GM21529 (cell line): ENCODE measurements at regions not wholly inside any gene's neighbourhood (a gene's known extent, or its start where the extent isn't known, plus 50 kb on each side); places are given as distances from the start of the nearest gene placed in this dataset.

Source experiments
- ATAC-seq: cut with Tn5 transposase; IDR thresholded peaks from one replicate; pipeline ENCODE4 v1.9.1; 2021; ENCODE audit not compliant: unreplicated experiment

GRCh38 chr9:126235336-126236243 is 91.0 kb upstream of the MVB12B start:
- ATAC-seq = no peak

DNA sequence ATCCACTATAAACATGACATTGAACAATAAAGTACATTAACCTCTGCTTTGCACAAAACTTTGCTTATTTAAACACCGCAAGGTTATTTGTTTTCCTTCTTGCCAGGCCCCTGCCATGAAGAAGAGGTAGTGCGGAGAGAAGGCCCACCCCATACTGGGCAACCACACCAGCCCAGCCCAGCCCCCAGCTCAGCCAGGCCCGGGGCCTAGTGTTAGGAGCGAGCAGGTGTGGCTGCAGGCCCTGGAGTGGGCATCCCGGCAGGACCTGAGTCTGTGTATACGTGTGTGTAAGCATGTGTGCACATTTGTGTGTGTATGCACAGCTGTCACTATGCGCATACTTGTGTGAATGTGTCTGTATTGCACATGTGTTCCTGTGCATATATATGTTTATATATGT is 90.4 kb upstream of the MVB12B start:
- no peak for ATAC-seq

DNA sequence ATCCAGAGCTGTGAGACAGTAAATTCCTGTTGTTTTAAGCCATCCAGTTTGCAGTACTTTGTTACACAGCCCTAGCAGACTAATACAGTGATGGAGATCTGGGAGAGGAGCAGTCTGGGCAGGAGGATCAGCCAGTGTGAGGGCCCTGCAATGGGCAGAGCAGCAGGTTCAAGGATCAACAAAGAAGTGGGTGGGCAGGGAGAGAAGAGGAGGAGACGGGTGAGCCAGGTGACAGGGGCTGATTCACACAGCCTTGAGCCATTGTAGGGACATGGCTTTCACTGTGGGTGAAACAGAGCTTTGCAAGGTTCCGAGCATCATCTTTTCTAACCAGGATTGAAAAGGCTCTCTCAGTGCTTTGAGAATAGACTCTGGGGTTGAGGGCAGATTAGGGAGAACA is 88.2 kb upstream of the MVB12B start:
- ATAC-seq = no peak

- no peak for ATAC-seq
Measured at GRCh38 chr9:126239515-126239914, 87.1 kb upstream of the MVB12B start.

- ATAC-seq = no peak
Measured at GRCh38 chr9:126240835-126241234, 85.8 kb upstream of the MVB12B start.

- no peak for ATAC-seq
Measured at GRCh38 chr9:126248680-126249079, 77.9 kb upstream of the MVB12B start.

DNA sequence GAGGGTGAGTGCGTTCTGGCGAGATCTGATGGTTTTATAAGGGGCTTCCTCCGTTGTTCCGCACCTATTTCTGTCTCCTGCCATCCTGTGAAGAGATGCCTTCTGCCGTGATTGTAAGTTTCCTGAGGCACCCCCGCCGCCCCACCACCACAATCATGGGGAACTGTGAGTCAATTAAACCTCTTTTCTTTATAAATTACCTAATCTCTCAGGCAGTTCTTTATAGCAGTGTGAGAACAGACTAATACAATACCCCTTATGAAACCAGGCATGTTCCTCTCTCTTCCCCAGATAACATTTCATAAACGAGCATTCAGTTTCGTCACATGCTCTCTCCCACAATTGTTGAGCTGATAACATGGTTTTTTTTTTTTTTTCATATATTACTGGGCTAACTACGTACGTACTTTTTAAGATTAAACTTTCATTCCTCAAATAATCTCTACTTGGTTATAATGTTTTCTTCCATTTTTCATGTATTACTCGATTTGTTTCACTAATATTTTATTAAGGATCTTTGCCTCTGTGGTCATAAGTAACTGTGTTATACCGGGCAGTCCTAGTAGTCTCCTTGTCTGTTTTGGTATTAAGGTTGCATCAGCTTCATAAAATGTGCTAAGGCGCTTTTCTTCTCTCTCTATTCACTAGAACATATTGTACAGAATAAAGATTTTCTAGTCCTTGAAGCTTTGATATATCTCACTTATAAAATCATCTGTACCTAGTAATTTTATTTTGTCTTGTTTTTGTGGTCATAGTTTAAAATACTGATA is 64.9 kb upstream of the MVB12B start:
- no peak for ATAC-seq

- ATAC-seq = no peak
Measured at GRCh38 chr9:126262738-126263137, 63.9 kb upstream of the MVB12B start.

DNA sequence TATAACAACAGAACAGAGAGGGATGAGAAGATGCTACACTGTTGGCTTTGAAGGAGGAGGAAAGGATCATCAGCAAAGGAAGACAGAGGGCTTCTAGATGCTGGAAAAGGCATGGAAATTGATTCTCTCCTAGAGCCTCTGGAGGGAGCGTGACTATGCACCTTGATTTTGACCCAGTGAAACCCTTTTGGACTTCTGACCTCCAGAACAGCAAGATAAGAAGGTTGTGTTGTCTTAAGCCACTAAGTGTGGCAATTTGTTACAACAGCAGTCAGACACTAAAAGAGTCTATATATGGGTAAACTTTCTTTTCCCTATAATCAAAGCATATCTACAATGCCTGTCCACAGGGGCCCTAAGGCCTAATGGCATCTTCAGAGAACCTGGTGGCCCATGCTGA is 56.1 kb upstream of the MVB12B start:
- no peak for ATAC-seq

GRCh38 chr9:126275386-126276001 is 51.1 kb upstream of the MVB12B start:
- no peak for ATAC-seq

DNA sequence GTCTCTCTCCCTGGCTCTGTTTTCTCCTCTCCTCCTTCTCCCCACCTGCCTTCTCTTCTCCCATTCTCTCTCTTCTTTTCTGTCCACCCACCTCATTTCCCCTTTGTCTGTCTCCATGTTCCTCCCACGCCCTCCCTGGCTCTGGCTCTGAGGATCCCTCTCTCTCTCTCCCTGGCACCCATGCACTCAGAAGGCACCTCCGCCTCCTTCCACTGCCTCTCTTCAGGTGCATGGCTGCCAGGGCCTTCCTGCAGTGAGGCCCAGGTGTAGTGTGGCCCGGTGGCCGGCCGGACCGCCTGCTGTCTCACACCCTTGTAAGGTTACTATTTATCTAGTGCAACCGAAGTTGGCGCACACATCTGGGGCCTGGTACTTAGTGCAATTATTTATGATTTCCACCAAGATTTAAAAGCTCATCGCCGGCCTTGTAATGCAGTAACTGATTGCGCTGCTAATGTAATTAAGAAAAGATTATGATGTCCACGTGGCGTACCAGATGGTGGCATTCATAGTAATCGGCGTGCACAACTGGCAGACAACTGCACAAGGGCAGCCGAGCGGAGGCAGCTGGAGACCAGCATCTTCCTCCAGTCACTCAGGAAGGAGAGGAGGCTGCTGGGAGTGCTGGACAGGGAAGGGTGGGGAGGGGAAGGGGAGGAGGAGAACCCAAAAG is 50.4 kb upstream of the MVB12B start:
- ATAC-seq = no peak
